AG10803 (cell line): ENCODE measurements at regions not wholly inside any gene's neighbourhood (a gene's known extent, or its start where the extent isn't known, plus 50 kb on each side); places are given as distances from the start of the nearest gene placed in this dataset.

Source experiments
- DNase-seq: peaks from one replicate; pipeline ENCODE4 v3.0.0; 2010; ENCODE audit warnings: low read depth
- H3K4me3 ChIP-seq: 2 replicates; pipeline ENCODE4 v1.5.1; 2011; ENCODE audit warnings: mild to moderate bottlenecking, low read length, control low read depth
- TF ChIP-seq, protein P1 (sequence below): conservative IDR thresholded peaks from 2 replicates; pipeline ENCODE4 v1.5.1; 2011; ENCODE audit warnings: mild to moderate bottlenecking, low read length, control low read depth, inconsistent platforms

DNA sequence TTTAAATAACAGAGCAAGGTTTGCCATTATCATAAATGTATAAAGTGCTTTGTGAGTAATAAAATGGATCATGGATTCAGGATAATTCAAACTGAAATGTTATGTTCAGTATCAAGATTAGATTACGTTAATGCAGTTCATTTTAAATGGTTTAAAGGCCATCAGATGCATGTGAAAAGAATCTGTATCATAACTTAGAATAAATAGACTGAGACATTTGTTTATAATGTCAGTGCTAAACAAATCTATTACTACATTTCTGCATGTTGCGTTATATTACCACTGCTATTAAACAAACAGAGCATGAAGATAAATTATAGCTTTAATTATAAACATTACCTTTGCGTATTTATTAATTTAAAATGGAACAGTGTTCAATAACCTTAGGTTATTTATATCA, 160.2 kb downstream of the TOX3 start:
- TF ChIP-seq, protein P1, sequence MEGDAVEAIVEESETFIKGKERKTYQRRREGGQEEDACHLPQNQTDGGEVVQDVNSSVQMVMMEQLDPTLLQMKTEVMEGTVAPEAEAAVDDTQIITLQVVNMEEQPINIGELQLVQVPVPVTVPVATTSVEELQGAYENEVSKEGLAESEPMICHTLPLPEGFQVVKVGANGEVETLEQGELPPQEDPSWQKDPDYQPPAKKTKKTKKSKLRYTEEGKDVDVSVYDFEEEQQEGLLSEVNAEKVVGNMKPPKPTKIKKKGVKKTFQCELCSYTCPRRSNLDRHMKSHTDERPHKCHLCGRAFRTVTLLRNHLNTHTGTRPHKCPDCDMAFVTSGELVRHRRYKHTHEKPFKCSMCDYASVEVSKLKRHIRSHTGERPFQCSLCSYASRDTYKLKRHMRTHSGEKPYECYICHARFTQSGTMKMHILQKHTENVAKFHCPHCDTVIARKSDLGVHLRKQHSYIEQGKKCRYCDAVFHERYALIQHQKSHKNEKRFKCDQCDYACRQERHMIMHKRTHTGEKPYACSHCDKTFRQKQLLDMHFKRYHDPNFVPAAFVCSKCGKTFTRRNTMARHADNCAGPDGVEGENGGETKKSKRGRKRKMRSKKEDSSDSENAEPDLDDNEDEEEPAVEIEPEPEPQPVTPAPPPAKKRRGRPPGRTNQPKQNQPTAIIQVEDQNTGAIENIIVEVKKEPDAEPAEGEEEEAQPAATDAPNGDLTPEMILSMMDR, result no peak
- no peak for DNase-seq

DNA sequence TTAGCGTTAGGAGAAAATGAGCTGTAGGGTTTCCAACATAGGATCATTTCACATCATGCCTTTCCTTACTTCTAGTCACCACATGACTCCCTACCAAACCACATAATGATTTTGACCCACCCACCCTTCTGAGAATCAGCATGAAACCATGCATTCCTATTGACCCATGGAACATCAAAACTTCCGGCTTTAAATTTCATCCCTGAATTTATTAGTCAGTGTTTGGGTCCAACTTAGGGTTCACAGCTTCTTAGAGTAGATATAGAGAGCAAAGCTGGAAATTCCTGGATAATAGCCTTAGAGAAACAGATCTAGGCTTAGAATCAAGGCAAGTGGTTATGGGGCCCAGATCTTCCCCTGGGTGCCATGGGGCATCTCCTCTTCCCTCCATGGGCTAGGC, 162.6 kb downstream of the TOX3 start:
- TF ChIP-seq, protein P1, result no peak
- no peak for DNase-seq
- H3K4me3 ChIP-seq, result no peak overlapping the region

More for the DNA sequence above, 160.2 kb downstream of the TOX3 start:
- no peak overlapping the region for H3K4me3 ChIP-seq

DNA sequence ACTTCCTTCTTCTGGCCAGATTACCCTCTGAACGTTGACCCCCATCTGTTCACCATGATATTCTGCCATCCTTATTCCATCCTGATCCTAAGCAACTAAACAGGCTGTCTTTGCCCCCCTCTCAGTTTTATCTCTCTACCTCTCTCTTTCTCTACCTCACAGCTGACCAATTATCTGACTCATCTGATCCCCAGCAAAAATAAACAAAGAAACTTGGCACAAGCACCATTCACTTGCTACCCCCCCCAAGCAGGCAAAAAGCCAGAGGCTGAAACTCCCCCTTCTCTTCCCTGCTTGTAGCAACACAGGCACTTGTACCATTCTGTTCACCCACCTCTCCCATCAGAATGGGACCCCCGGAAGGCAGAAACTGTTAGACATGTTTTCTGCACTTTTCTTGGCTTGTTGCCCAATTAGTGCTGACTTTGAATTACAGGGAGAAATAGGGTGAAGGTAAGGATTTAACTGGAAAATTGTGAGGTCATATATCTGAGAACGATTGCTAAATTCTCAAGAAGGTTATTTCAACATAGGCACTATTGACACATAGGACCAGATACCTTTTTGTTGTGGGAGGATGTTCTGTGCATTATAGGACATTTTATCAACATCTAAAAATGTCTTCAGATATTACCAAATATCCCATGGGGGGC, 163.2 kb downstream of the TOX3 start:
- TF ChIP-seq, protein P1, result no peak
- DNase-seq, result no peak
- H3K4me3 ChIP-seq, result no peak overlapping the region

DNA sequence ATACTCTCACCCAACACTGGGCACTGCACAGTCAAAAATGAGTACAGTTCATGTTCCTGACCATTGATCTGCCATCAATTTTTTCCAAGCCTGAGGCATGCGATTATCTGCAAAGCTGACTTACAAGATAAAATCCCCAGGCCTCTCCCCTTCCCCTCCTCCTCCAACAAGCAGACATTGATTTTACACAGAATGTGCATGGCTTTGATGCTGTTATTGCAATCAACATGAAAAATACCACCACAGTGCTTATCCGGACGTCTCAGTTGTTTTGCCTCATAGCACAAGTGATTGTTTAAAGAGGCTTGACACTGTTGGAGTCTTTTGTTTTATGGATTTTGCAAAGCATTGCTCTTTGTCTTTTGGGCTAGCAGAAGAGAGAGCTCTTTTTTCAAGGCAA, 163.8 kb downstream of the TOX3 start:
- TF ChIP-seq, protein P1, result no peak
- no peak overlapping the region for H3K4me3 ChIP-seq
- no peak for DNase-seq

DNA sequence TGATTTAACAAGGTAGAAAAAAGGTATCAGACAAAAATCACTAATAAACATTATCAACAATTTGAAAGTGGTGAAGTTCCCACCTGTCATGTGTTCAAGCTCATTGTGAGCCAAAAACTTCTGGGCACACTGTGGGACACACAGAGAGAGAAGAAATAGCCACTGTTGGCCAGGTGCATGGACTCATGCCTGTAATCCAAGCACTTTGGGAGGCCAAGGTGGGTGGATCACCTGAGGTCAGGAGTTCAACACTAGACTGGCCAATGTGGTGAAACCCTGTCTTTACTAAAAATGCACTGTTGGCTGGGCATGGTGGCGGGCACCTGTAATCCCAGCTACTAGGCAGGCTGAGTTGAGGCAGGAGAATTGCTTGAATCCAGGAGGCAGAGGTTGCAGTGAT, 167.4 kb downstream of the TOX3 start:
- TF ChIP-seq, protein P1, result no peak
- no peak for DNase-seq
- no peak overlapping the region for H3K4me3 ChIP-seq

DNA sequence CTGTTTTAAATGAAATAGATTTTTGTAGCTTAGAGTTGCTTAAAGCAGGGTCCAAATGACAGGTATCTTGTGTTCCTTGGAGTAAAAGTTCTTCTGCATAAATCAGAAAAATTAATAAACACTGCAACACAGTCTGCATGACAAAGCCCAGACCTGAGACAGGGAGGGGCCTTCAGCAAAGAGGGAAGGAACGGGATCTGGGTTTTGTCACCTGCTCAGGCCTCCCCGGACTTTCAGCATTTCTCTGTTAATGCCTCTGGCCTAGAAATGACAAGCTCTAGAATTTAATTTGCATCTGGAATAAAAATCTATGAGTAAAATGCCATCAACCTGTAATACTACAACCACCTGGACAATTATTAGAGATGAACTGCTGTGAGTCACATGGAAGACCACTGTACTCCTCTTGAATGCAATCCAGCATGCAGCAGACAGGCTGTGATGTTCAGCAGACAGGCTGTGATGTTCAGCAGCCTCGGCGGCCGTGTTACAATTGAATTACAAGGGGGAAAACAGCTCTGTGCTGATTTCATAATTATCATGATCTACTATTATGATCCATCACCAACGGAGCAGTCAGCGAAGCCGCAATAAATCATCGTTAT, 170.2 kb downstream of the TOX3 start:
- H3K4me3 ChIP-seq, result no peak overlapping the region
- DNase-seq, result no peak
- TF ChIP-seq, protein P1, result no peak

DNA sequence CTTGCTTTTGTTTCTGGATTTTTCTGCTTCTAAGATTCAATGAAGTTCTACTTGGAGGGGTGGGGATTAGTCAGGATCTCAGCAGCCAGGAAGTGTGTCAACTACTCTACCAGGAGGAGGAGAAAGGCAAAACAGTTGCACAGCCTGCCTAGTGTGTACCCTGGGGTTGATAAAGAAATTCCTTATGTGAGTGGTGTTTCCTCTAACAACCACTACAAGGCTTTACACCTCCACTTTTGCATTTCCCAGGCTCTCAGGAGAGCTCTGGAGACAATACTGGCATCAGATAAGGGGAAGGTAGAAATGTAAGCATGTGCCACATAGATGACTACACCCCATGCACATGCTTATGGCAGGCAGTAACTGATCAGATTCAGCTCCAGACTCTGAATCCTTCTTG, 174.6 kb downstream of the TOX3 start:
- DNase-seq, result no peak
- H3K4me3 ChIP-seq, result no peak overlapping the region
- TF ChIP-seq, protein P1, result no peak
